GM18520 (cell line): ENCODE measurements at regions not wholly inside any gene's neighbourhood (a gene's known extent, or its start where the extent isn't known, plus 50 kb on each side); places are given as distances from the start of the nearest gene placed in this dataset.
"Not testable (repeated sequence)": the region's sequence is repeated elsewhere in the genome, so short reads cannot be mapped to it uniquely, and the experiment has no call there.

Experiments
- ATAC-seq: cut with Tn5 transposase; IDR thresholded peaks from one replicate; pipeline ENCODE4 v1.9.1; 2021; ENCODE audit not compliant: unreplicated experiment

DNA sequence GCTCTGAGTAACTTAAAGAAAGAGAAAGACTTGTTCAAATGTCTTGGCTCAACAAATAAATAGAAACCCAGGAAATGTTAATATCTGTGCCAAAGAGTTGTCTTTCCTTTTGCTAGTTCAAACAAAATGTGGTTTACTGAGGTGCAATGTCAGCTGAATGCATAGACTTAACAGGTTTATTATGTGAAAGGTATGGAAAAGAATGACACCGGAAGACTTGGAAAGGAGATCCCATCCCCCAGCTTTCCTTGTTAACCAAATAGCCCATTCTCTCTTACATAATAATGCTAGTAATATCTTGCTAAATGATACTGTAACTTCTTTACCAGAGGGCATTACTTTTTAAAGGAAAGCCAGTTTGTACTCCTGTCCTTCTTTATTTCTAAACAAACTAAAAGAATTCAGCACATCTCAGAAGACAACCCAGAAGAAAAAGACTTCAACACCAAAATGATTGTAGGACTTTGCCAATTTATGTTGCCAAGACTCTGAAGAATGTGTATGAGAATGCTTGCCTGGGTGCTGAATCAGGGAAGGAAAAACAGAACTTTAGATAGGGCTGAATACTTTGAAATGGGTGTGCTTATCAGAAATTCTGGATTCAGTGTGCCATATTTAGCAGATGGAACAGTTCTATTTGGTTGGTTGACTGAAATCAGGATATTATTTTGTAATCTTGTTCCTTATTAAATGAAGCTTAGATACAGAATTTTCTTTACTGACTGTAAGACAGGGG, 344.1 kb downstream of the TMEM38B start:
- no peak for ATAC-seq

DNA sequence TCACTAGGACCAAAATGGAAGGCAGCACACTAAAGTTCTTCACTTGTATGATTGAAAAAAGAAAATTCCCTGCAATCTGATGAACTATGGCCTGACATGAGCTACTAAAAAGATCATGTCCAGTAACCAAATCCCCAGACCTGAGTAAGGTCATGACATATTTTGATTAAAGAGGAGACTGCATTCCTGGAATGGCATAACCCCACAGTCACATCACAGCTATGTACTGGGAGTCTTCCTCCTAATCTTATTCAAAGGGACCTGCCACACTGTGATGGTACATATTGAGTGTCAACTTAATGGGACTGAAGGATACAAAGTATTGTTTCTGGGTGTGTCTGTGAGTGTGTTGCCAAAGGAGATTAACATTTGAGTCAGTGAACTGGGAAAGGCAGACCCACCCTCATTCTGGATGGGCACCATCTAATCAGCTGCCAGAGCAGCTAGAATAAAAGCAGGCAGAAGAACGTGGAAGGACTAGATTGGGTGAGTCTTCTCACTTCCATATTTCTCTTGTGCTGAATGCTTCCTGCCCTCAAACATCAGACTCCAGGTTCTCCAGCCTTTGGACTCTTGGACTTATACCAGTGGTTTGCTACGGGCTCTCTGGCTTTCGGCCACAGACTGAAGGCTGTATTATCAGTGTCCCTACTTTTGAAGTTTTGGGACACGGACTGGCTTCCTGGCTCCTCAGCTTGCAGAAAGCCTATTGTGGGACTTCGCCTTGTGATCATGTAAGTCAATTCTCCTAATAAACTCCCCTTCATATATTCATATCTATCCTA, 345.0 kb downstream of the TMEM38B start:
- no peak for ATAC-seq

DNA sequence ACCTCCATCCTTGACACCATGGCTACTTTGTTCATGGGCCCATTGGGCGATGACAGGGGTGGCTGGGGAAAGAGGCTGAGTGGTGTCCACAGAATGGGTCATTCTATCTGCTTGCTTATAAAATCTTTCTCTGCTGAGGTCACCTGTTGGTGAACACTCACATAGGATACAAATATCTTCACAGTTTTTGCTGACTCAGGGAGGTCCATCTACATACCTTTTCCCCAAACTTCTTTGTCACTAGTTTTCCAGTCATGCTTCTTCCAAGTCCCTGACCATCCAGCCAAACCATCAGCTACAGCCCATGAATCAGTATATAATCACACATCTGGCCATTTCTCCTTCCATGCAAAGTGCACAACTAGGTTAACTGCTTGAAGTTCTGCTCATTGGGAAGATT, 347.6 kb downstream of the TMEM38B start:
- not testable (repeated sequence) for ATAC-seq

DNA sequence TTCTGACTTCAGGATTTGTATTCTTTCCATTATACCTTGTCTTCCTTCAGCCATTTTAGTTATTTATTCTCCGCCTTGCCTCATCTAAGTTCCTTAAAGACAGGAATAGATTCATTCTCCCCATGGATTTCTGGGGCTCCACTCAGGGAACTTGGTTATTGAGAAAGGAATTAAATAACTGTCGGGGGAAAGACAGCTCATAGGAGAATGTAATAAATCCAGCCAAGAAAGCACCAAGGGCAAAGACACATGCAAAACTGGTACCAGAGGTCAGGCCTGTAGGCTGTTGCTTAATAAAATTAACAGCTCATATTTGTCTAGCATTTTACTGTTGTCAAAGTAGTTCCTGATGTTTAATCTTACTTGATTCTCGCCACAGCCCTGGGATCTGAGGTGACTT, 357.2 kb downstream of the TMEM38B start:
- ATAC-seq: no peak

DNA sequence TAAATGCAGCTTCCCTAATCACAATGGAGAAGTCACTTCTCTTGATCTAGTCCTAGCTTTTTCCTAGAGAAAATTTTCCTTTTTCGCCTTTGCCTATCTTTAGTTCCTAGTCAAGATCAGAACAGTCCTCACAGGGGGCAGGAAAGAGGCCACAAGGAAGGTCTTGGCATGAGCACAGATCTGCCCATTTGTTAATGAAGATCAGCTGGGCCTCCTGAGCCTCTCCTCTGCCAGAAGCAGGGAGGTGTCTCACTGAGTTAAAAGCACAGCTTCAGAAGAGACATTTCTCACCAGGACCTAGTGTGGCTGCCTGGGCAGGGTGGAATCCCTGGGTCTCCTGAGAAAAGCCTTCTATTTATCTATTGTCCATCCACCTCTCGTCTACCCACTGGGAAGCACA, 357.8 kb downstream of the TMEM38B start:
- no peak for ATAC-seq

DNA sequence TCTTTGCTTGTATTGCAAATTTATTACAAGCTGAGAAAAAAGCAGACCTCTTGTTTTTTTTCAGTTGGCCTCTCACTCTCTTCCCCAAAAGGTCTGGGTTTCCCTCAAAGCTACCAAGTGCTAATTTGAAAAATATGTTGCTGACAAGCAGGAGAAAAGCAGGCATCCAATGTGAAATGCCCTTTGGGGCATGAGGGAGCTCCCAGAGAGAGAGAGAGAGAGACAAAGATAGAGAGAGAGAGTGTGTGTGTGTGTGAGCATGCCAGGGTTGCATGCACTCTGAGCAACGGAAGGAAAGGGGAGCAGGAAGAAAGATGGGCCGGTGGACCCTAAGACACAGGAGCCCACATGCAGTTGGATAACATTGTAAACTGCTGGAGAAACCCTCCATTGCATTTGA, 358.4 kb downstream of the TMEM38B start:
- ATAC-seq: no peak

DNA sequence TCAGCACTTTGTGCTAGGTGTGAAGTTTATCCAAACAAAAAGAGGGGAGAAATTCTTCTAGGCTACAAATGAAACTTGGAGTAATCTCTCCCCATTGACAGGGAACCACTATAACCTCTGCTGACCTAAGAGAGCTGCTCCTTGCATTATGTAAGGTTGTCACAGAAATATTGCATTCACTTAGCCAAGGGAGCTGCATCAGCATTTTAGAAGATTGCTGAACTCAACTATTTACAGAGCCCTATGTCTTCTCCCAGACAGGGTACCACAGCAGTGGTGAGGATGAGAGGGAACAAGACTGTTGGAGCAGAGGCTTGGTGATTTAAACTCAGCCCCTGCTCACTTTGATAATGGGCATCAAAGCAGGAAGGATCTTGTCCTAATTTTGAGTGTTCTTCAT, 362.0 kb downstream of the TMEM38B start:
- ATAC-seq: no peak

DNA sequence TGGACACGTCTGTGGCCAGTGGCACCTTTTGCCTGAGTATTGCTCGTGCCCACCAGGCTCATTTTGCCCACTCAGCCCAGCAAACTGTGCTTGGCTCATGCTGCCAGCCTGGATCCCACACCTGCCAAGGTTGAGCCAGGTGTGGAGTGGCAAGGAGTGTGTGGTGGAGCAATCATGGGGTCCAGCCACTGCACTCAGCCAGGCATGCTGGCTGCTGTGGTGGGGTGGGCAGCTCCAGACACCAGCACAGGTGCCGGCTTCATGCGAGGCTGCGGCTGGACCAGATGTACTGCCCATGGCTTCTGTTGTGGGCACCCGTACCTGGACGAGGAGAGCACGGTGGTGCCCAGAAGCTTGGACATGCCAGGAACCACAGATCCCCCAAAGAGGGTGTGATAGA, 364.1 kb downstream of the TMEM38B start:
- ATAC-seq: no peak

DNA sequence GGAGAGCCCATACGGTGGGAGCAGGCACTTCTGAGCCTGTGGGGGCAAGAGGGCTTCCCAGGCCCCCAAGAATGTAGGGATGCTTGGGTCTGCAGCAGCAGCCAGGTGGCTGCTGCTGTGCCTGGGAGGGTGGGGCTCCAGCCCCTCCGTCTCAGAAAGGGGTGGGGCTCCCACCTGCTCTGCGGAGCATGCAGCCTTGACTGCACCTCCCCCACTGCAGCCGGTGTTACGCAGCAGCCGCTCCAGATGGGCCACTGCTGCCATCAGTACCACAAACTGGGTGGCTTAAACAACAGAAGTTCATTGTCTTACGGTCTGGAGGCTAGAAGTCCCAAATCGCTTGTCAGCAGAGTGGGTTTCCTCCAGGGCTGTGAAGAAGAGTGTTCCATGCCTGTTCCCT, 365.5 kb downstream of the TMEM38B start:
- ATAC-seq: no peak

DNA sequence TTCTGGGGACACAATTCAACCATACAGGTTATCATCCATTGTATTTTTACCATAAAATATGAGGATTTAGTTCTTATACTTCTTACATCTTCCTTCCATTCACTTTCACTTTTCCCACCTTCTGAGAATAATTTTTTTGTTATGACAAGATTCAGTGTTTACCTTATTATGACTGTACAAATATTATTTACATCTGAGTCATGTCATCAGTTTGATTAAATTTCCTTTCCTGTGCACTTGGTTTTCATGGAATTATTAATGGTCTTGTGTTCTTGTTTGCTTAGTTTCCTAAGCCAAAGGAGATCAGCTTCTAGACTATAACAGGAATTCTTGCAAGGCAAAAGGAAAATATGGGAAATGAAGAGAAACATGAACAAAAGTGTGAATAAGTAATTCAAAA, 366.5 kb downstream of the TMEM38B start:
- ATAC-seq: no peak

DNA sequence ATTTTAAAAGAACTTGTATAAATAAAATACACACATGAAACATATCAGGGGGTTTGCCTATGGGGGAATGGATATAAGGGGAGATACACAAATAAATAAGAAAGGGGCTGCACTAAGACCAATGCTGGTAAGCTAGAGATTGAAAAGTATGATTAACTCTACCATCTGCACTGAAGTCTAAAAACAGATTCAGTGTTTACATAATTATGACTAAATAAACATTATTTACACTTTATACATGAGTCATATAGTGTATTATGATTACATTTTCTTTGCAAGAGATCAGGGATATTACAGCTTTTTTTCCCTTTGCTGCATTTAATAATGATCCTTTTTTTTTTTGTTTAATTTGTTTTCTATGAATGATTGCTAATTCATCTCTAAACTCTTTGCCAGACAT, 367.9 kb downstream of the TMEM38B start:
- ATAC-seq: no peak

DNA sequence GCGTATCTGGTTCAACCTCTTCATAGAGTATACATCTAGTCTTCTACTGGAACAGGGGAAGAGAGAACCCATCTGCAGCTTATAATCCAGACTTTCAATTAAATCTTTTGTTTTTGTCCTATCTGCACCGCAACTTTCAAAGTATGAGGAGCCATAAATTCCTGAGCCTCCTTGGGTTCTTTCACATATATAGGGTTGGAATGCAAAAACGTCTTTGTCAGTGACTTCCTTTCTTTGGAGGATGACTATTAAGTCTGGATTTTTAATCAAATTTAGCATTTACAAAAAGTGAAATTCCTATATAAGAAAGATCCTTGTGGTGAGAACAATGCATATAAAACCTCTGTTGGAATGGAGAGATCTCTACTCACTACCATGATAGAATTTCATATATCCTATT, 370.8 kb downstream of the TMEM38B start:
- ATAC-seq: no peak

DNA sequence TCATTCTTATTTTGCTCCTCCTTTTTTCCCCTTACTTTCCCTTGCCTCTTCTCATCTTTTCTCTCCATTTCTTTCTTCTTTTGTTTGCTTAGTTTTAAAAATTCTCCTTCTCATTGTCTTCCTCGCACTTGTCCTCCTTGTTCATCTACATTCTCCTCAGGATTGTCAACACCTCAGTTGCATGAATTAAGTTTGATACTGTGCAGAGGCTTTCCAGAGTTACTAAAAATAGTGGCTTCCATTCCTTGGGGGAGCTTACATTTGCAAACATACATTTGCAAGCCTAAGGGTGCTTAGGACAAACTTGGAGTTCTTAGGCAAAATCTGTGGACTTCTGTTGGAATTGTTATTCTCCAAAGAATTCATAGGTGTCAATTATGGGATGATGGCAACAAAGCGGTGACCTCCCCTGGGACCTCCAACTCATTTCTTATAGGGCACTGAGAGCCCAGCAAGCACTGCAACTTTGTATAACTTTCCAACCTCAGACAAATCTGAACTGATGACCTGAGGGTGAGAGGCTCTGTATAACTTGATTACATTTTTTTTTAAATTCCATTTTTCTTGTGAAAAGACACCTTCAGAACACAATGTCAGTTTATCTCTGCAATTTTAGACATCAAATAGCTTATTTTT, 371.4 kb downstream of the TMEM38B start:
- no peak for ATAC-seq

DNA sequence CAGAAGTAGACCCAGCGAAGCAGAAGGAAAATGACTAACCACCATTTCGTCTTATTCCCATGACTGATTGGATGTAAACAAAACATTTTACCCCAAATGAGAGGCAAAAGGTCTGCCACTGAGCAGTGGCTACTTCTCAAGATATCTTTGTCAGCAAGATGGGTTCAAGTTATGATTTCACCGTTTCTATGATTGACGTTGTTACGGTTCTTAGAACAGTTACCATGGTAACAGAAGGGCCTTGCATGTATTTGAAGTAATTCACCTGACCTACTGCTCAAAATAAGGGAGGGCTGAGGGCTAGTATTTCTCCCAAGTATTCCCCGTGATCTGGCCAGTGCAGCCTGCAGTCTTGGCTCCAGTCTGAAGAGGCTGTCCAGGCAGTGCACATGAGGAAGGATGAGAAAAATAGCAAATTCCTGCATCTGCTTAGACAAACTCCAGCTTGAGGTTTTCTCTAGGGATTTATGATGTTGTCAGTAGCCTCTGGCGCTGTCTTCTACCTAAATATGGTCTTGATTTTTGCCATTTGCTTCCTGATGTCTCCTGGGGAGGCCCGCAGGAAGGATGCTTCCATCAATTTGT, 372.7 kb downstream of the TMEM38B start:
- no peak for ATAC-seq

DNA sequence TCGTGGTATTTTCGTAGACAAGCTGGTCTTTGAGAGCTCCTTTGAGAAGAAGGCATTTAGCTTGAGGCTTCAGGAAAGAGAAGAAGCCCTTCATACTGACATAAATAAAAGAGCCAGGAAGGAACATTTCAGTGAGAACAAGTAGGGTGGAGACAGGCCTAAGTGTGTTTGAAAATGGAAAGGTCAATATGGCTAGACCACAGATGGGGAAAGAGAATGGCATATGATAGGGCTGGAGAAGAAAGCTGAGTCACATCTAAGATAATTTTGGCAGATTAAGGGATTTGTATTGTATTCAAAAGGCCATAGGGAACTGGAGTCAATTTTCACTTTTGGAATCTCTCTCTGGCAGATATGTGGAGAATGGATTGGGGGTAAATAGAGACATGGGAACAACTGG, 374.9 kb downstream of the TMEM38B start:
- ATAC-seq: no peak

DNA sequence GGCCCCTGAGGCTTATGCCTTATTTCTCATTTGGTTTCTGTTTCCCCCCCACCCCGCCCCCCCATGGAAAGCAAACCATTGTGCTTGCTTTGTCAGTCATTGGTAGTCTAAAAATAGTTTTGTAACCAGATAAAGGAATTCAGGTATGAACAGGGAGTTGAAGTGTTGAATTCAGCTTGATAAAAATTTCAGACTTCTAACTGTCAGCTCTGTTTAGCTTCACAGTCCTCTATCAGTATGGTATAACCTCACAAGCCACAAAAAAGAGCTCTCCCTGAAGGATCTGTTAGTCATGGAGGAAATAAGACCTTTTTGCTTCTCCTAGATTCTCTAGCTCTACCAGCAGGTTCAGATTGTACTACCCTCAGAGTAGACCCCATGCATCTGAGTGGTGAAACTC, 378.1 kb downstream of the TMEM38B start:
- no peak for ATAC-seq

DNA sequence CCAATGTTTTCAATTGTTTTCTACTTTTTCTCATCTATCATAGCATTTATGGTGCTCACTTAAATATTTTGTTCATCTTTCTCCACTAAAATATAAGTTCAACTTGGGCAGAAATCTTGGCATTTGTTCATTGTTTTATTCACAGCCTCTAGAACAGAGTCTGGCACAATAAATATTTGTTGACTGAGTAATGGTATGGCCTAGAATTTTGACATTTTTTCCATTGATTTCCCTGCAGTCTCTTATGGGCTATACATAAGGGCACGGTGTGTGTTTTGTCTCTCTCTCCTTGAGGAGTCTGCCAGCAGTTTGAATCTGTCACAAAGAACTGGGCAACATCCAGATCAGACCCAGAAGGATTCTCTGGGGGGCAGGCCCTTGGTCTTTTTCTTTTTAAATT, 379.7 kb downstream of the TMEM38B start:
- ATAC-seq: no peak

DNA sequence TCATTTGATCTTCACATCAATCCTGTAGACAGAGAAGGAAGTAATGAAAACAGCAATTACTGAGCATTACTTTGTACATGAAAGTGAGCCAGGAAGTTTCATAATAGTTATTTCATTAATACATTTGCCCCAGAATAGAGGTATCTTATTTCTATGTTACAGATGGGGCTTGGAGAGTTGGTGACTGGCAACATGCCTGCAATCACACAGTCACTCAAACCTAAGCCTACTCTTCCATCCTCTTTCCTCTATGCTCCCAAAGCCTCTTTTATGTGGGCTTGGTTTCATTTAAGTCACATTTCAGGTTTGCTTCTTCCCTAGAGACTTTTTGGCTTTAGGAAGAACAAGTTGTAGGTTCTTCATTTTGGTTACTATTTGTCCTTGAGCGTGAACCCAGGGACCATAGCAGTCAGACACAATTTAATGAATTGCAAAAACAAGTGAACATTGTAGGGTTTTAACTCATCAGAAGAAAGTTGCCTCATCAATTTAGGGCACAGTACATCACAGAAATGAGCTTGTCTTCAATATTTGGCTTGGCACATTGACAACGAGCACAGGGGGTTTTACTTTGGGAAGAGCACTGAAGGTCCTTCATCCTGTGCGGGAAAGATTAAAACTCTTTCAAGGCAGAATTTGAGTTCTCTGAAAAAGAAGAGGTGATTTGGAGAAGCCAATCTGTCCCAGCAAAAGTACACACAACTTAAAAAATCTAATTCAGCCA, 381.1 kb downstream of the TMEM38B start:
- no peak for ATAC-seq

DNA sequence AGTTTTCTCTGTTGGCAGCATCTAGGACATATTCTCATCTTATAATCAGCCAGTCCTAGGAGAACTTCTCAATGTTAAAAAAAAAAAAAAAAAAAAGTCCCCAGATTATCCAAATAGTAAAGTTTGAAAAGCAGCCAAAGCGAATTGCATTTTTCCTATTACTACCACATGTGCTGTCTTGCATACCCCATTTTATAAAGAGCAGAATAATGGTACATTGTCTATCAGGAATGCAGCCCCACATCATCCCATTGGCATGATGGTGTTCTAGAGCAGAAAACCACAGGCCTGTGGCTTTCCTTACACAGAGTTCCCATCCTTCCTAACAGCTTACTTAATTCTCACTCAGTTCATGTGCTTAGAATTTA, 381.6 kb downstream of the TMEM38B start:
- ATAC-seq: no peak

DNA sequence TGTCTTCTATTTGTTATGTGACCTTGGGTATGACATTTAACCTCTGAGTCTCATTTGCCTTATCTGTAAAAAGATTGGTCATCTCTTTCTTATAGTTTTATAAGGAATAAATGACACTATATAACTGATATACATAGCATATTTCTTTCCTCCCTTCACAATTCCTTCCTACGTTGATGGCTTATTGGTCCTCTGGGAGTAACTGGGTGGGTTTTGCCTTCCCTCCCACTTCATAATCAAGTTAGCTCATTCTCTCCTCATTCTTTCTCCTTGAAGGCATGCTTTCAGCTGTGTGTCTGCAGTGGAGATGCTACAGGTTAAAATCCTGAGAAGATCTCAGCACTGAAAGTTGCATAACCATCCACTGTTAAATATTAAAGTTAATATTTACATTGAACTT, 382.4 kb downstream of the TMEM38B start:
- ATAC-seq: no peak

DNA sequence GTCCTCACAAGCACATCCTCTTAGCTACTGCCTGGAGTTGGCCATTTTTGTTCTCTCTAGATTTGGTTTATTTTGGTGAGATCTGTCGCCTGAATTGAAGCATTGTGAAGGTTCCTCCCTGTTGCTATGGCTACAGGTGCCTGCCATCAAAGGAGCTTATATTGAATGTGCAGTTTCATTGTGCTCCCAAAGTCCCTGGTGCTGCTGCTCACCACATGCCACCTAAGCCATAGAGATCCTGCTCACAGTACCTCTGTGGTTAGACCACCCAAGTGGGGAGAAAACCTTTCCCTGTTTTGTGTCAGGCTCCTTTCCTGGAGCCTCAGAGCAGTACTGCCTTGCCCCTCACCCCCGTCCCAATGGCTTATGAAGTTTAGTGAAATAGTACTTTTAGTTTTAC, 383.4 kb downstream of the TMEM38B start:
- ATAC-seq: no peak
